Liver (tissue), 8 donors: ENCODE measurements at regions not wholly inside any gene's neighbourhood (a gene's known extent, or its start where the extent isn't known, plus 50 kb on each side); places are given as distances from the start of the nearest gene placed in this dataset.

Experiments
- DNase-seq: peaks from one replicate; pipeline ENCODE4 v3.0.0-alpha.2; 2017; ENCODE audit warnings: low spot score
- H3K27ac ChIP-seq, 2 donors: one replicate each; pipeline ENCODE4 v1.7.0; 2013; ENCODE audit warnings: inconsistent platforms in 2 of 2, low read length in 2 of 2, control low read depth in 1 of 2, low read depth in 1 of 2, mild to moderate bottlenecking in 1 of 2
- H3K27me3 ChIP-seq, 4 donors: one replicate each; pipeline versions ENCODE4 v1.6.1 to v1.7.0; 2013; ENCODE audit warnings: low read length in 3 of 4, inconsistent platforms in 1 of 4, mild to moderate bottlenecking in 1 of 4, moderate library complexity in 1 of 4; ENCODE audit not compliant: control insufficient read depth in 4 of 4, insufficient read depth in 4 of 4
- H3K36me3 ChIP-seq, 4 donors: one replicate each; pipeline versions ENCODE4 v1.6.1 to v1.7.0; 2013; ENCODE audit warnings: low read length in 3 of 4, mild to moderate bottlenecking in 3 of 4, low read depth in 1 of 4, moderate library complexity in 1 of 4; ENCODE audit not compliant: control insufficient read depth in 4 of 4, insufficient read depth in 3 of 4
- H3K4me1 ChIP-seq, 4 donors: one replicate each; pipeline versions ENCODE4 v1.6.1 to v1.7.0; 2013; ENCODE audit warnings: low read length in 3 of 4, mild to moderate bottlenecking in 3 of 4, moderate library complexity in 1 of 4; ENCODE audit not compliant: control insufficient read depth in 4 of 4, insufficient read depth in 4 of 4
- H3K4me3 ChIP-seq, 3 donors: one replicate each; pipeline versions ENCODE4 v1.6.1 to v1.7.0; 2013; ENCODE audit warnings: low read length in 3 of 3, control low read depth in 1 of 3, low read depth in 1 of 3, mild to moderate bottlenecking in 1 of 3
- H3K9ac ChIP-seq, 2 donors: one replicate each; pipeline ENCODE4 v1.7.0; 2013; ENCODE audit warnings: low read length in 2 of 2, mild to moderate bottlenecking in 2 of 2, moderate library complexity in 2 of 2, control low read depth in 1 of 2, low read depth in 1 of 2
- H3K9me3 ChIP-seq, 4 donors: one replicate each; pipeline versions ENCODE4 v1.6.1 to v1.7.0; 2013; ENCODE audit warnings: low read length in 3 of 4; ENCODE audit not compliant: control insufficient read depth in 4 of 4
- CTCF ChIP-seq: fragments of 150-350 bp; IDR thresholded peaks from 2 replicates; pipeline ENCODE4 v1.5.1; 2017; ENCODE audit warnings: improper control_type of control experiment, low read depth, low read length; ENCODE audit not compliant: missing input control
- EGR1 ChIP-seq, 2 donors: IDR thresholded peaks; 2 replicates each; pipeline ENCODE4 v1.6.1; 2016 to 2018; ENCODE audit warnings: antibody characterized with exemption in 2 of 2, low read depth in 2 of 2
- FOXA1 ChIP-seq: IDR thresholded peaks from 2 replicates; pipeline ENCODE4 v1.6.1; 2016; ENCODE audit warnings: antibody characterized with exemption
- GABPA ChIP-seq, 2 donors: IDR thresholded peaks in 1 of 2; conservative IDR thresholded peaks in 1 of 2; 2 replicates each; pipeline ENCODE4 v1.6.1; 2016; ENCODE audit warnings: antibody characterized with exemption in 2 of 2, mild to moderate bottlenecking in 1 of 2, moderate library complexity in 1 of 2
- HNF4G ChIP-seq: IDR thresholded peaks from 2 replicates; pipeline ENCODE4 v1.6.1; 2016; ENCODE audit warnings: antibody characterized with exemption
- JUND ChIP-seq, 2 donors: IDR thresholded peaks; 2 replicates each; pipeline ENCODE4 v1.6.1; 2016; ENCODE audit warnings: antibody characterized with exemption in 2 of 2
- MAX ChIP-seq: IDR thresholded peaks from 2 replicates; pipeline ENCODE4 v1.6.1; 2016; ENCODE audit warnings: antibody characterized with exemption
- NR2F2 ChIP-seq: IDR thresholded peaks from 2 replicates; pipeline ENCODE4 v1.6.1; 2016; ENCODE audit warnings: antibody characterized with exemption
- REST ChIP-seq: IDR thresholded peaks from 2 replicates; pipeline ENCODE4 v1.6.1; 2016; ENCODE audit warnings: antibody characterized with exemption, mild to moderate bottlenecking
- RXRA ChIP-seq, 2 donors: IDR thresholded peaks; 2 replicates each; pipeline ENCODE4 v1.6.1; 2017 to 2018; ENCODE audit warnings: antibody characterized with exemption in 2 of 2, mild to moderate bottlenecking in 1 of 2
- YY1 ChIP-seq: IDR thresholded peaks from 2 replicates; pipeline ENCODE4 v1.6.1; 2016; ENCODE audit warnings: antibody characterized with exemption, mild to moderate bottlenecking
- WGBS: extraction: QIAGEN DNeasy Blood & Tissue Kit; methylation state at CpG from one replicate; pipeline ENCODE4 v1.1.7; 2013; 5-methylcytosine and 5-hydroxymethylcytosine counted together
- TF ChIP-seq, protein P1 (sequence below): IDR thresholded peaks from 2 replicates; pipeline ENCODE4 v1.6.1; 2016; ENCODE audit warnings: antibody characterized with exemption
- donor health status: healthy.
- donor health status: healthy.
- donor health status: healthy.
- donor health status: healthy.
- donor health status: healthy.

GRCh38 chr2:236498369-236498768 is 71.3 kb upstream of the ACKR3 start:
- Histone ChIP-seq H3K9me3 (no peaks in the 10 kb centered on the region), H3K27me3 (no peaks in the 10 kb centered on the region), H3K9ac (no peak overlapping the region), H3K36me3 (no peaks in the 10 kb centered on the region), H3K4me1 (no peaks in the 10 kb centered on the region), H3K4me3 (no peak overlapping the region), H3K27ac (no peak overlapping the region)
- WGBS, result 94% methylated on average over 7 of the region's 7 CpGs
- TF ChIP-seq, protein P1, sequence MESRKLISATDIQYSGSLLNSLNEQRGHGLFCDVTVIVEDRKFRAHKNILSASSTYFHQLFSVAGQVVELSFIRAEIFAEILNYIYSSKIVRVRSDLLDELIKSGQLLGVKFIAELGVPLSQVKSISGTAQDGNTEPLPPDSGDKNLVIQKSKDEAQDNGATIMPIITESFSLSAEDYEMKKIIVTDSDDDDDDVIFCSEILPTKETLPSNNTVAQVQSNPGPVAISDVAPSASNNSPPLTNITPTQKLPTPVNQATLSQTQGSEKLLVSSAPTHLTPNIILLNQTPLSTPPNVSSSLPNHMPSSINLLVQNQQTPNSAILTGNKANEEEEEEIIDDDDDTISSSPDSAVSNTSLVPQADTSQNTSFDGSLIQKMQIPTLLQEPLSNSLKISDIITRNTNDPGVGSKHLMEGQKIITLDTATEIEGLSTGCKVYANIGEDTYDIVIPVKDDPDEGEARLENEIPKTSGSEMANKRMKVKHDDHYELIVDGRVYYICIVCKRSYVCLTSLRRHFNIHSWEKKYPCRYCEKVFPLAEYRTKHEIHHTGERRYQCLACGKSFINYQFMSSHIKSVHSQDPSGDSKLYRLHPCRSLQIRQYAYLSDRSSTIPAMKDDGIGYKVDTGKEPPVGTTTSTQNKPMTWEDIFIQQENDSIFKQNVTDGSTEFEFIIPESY, result no peak
- TF ChIP-seq MAX (no peak), REST (no peak), HNF4G (no peak), FOXA1 (no peak), JUND (IDR thresholded peaks at IDR 0.05) (no peak)
- no peak for DNase-seq

DNA sequence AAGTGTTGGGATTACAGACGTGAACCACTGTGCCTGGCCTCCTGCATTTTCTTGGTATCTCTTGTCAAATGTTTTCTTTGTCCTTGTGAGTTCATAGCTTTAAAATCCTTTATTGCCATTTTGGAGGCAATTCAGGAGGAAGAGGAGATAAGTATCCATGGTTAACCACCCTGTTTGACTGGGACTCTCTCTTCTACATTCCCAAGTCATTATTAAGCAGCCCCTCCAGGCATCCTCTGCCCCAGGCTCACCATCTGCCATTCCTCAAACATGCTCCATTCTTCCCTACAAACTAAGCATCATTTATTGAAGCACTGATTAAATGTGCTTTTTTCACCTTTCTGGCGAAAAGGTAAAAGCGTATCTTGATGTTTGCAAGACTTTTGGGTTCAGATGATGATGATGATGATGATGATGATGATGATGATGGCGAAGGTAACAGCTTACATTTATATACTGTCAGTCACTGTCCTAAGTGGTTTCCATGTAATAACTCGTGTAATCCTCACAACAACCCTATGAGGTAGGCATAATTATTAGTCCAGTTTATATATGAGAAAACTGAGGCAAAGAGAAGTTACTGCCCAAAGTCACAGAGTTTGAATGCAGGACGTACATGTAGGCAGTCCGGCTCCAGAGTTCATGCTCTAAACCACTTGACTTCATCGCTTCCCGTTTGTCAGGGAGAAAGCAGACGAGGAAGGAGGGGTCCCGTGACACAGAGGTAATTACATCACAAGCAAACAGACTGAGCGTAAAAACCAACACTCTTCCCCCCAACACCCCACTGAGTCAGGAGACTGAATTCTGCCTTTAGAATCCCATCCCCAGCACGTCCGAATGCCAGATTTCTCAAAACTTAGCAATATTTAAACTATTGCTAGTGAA is 69.7 kb upstream of the ACKR3 start:
- TF ChIP-seq FOXA1 (no peak), GABPA (IDR thresholded peaks at IDR 0.05 in 1 of 2, conservative IDR thresholded peaks at IDR 0.05 in 1 of 2) (no peak), NR2F2 (no peak), YY1 (no peak), RXRA (IDR thresholded peaks at IDR 0.05) (no peak), CTCF (no peak), EGR1 (IDR thresholded peaks at IDR 0.05; ENCODE audit: low read depth in 2 of 2) (no peak), REST (no peak)
- 82% methylated on average over 14 of the region's 14 CpGs for WGBS
- H3K36me3 ChIP-seq, result no peaks in the 10 kb centered on the region
- no peaks in the 10 kb centered on the region for H3K27me3 ChIP-seq
- H3K4me1 ChIP-seq, result no peaks in the 10 kb centered on the region
- H3K9me3 ChIP-seq, result no peaks in the 10 kb centered on the region
- H3K9ac ChIP-seq, result no peak overlapping the region
- no peak overlapping the region for H3K27ac ChIP-seq
- DNase-seq, result no peak
- no peak overlapping the region for H3K4me3 ChIP-seq
